ENCODE measurements at regions not wholly inside any gene's neighbourhood (a gene's known extent, or its start where the extent isn't known, plus 50 kb on each side); places are given as distances from the start of the nearest gene placed in this dataset.

GRCh38 chr1:69313118-69313517 lies 254.6 kb upstream of the LRRC7 start:
- no peak for TF ChIP-seq CTCF (IDR thresholded peaks at IDR 0.05; ENCODE audit: control extremely low read depth, extremely low read depth)
- Histone ChIP-seq H3K36me3 (ENCODE audit: control insufficient read depth in 4 of 4, insufficient read depth in 4 of 4, low read length in 4 of 4) (no peaks in the 10 kb centered on the region), H3K9me3 (ENCODE audit: control insufficient read depth in 4 of 4, insufficient read depth in 3 of 4, low read length in 3 of 4) (peaks cover 0 to 27% (median 0%) of the 10 kb centered on the region in 4 donors), H3K4me3 (no peak overlapping the region), H3K27me3 (ENCODE audit: control insufficient read depth in 3 of 3, insufficient read depth in 3 of 3, low read length in 2 of 3) (no peaks in the 10 kb centered on the region), H3K9ac (ENCODE audit: insufficient read depth in 1 of 2, low read length in 2 of 2) (no peak overlapping the region), H3K27ac (ENCODE audit: low read depth in 1 of 2, low read length in 1 of 2) (no peak overlapping the region), H3K4me1 (ENCODE audit: control insufficient read depth in 5 of 5, insufficient read depth in 5 of 5, low read length in 5 of 5) (no peaks in the 10 kb centered on the region)
- ATAC-seq (ENCODE audit: insufficient read depth, low FRiP score), result no peak
- 92 to 94% methylated on average over 11 of the region's 11 CpGs for WGBS, 2 donors
- DNase-seq, result no peak

DNA sequence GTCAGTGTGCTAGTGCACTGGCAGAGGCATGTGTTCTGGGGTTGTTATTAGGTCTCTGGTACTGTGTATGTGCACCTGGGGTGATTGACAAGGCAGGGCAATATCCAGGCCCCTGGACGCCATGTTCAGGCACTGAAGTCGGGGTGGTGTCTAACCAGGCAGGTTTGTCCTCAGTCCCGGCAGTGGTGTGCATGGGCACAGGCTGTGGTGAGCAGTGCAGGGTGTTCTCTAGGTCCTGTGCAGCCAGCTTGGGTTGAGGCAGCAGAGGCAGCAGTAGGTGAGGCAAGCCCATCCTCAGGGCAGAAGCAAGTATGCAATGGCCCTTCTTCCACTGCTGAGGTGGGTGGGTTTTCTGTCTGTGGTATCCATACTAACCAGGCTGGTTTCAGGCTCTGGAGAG lies 252.3 kb upstream of the LRRC7 start:
- no peak overlapping the region for H3K4me3 ChIP-seq
- H3K4me1 ChIP-seq (ENCODE audit: control insufficient read depth in 5 of 5, insufficient read depth in 5 of 5, low read length in 5 of 5), result no peaks in the 10 kb centered on the region
- 93 to 97% methylated on average over 3 of the region's 3 CpGs for WGBS, 2 donors
- H3K27ac ChIP-seq (ENCODE audit: low read depth in 1 of 2, low read length in 1 of 2), result no peak overlapping the region
- no peaks in the 10 kb centered on the region for H3K27me3 ChIP-seq (ENCODE audit: control insufficient read depth in 3 of 3, insufficient read depth in 3 of 3, low read length in 2 of 3)
- no peak for DNase-seq
- H3K9ac ChIP-seq (ENCODE audit: insufficient read depth in 1 of 2, low read length in 2 of 2), result no peak overlapping the region
- H3K9me3 ChIP-seq (ENCODE audit: control insufficient read depth in 4 of 4, insufficient read depth in 3 of 4, low read length in 3 of 4), result peaks cover 0 to 27% (median 0%) of the 10 kb centered on the region in 4 donors
- ATAC-seq (ENCODE audit: insufficient read depth, low FRiP score), result no peak
- H3K36me3 ChIP-seq (ENCODE audit: control insufficient read depth in 4 of 4, insufficient read depth in 4 of 4, low read length in 4 of 4), result no peaks in the 10 kb centered on the region
- TF ChIP-seq CTCF (IDR thresholded peaks at IDR 0.05; ENCODE audit: control extremely low read depth, extremely low read depth), result no peak

DNA sequence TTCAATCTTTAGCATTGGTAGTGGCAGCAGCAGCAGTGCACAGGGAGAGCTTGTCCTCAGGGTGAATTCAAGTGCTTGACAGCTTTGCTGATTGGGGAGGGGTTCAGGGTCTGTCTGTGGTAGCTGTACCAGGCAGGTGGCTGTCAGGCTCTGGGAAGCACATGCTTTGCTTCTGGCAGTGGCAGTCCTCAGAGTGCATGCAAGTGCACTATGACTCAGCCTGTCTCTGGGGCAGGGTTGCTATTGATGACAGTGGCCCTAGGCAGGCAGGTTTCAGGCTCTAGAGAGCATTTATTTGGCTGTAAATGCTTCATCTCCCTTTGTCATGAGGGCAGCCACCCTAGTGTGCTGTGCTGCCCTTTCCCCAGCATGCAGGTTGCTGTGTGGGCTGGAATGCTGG lies 251.9 kb upstream of the LRRC7 start:
- H3K4me3 ChIP-seq, result no peak overlapping the region
- H3K4me1 ChIP-seq (ENCODE audit: control insufficient read depth in 5 of 5, insufficient read depth in 5 of 5, low read length in 5 of 5), result no peaks in the 10 kb centered on the region
- DNase-seq, result no peak
- ATAC-seq (ENCODE audit: insufficient read depth, low FRiP score), result no peak
- no peaks in the 10 kb centered on the region for H3K36me3 ChIP-seq (ENCODE audit: control insufficient read depth in 4 of 4, insufficient read depth in 4 of 4, low read length in 4 of 4)
- H3K27ac ChIP-seq (ENCODE audit: low read depth in 1 of 2, low read length in 1 of 2), result no peak overlapping the region
- no peak overlapping the region for H3K9ac ChIP-seq (ENCODE audit: insufficient read depth in 1 of 2, low read length in 2 of 2)
- TF ChIP-seq CTCF (IDR thresholded peaks at IDR 0.05; ENCODE audit: control extremely low read depth, extremely low read depth), result no peak
- peaks cover 0 to 27% (median 0%) of the 10 kb centered on the region in 4 donors for H3K9me3 ChIP-seq (ENCODE audit: control insufficient read depth in 4 of 4, insufficient read depth in 3 of 4, low read length in 3 of 4)
- H3K27me3 ChIP-seq (ENCODE audit: control insufficient read depth in 3 of 3, insufficient read depth in 3 of 3, low read length in 2 of 3), result no peaks in the 10 kb centered on the region

GRCh38 chr1:69319287-69319686 lies 248.4 kb upstream of the LRRC7 start:
- H3K36me3 ChIP-seq (ENCODE audit: control insufficient read depth in 4 of 4, insufficient read depth in 4 of 4, low read length in 4 of 4), result no peaks in the 10 kb centered on the region
- no peaks in the 10 kb centered on the region for H3K4me1 ChIP-seq (ENCODE audit: control insufficient read depth in 5 of 5, insufficient read depth in 5 of 5, low read length in 5 of 5)
- no peak for DNase-seq
- no peak for ATAC-seq (ENCODE audit: insufficient read depth, low FRiP score)
- H3K9me3 ChIP-seq (ENCODE audit: control insufficient read depth in 4 of 4, insufficient read depth in 3 of 4, low read length in 3 of 4), result peaks cover 0 to 15% (median 0%) of the 10 kb centered on the region in 4 donors
- H3K27me3 ChIP-seq (ENCODE audit: control insufficient read depth in 3 of 3, insufficient read depth in 3 of 3, low read length in 2 of 3), result no peaks in the 10 kb centered on the region
- 48 to 51% methylated on average over 5 of the region's 5 CpGs for WGBS, 2 donors
- no peak overlapping the region for H3K4me3 ChIP-seq
- no peak overlapping the region for H3K27ac ChIP-seq (ENCODE audit: low read depth in 1 of 2, low read length in 1 of 2)
- H3K9ac ChIP-seq (ENCODE audit: insufficient read depth in 1 of 2, low read length in 2 of 2), result no peak overlapping the region
- no peak for TF ChIP-seq CTCF (IDR thresholded peaks at IDR 0.05; ENCODE audit: control extremely low read depth, extremely low read depth)
